Breast epithelium (tissue), 4 donors: ENCODE measurements at regions not wholly inside any gene's neighbourhood (a gene's known extent, or its start where the extent isn't known, plus 50 kb on each side); places are given as distances from the start of the nearest gene placed in this dataset.

Experiments
- DNase-seq, 2 donors: peaks; one replicate each; pipeline ENCODE4 v3.0.0-alpha.2; 2019; ENCODE audit warnings: low spot score in 2 of 2
- H3K27ac ChIP-seq, 2 donors: fragments of 200-600 bp; sonication (generic) in 1 of 2; one replicate each; pipeline ENCODE4 v1.5.1; 2016 to 2019; ENCODE audit warnings: mild to moderate bottlenecking in 1 of 2
- H3K27me3 ChIP-seq, 2 donors: fragments of 200-600 bp; sonication (generic) in 1 of 2; one replicate each; pipeline versions ENCODE4 v1.5.1 to v1.6.0; 2017 to 2019; ENCODE audit warnings: control low read depth in 1 of 2, mild to moderate bottlenecking in 1 of 2
- H3K36me3 ChIP-seq: fragments of 200-600 bp; one replicate; pipeline ENCODE4 v1.5.1; 2019
- H3K4me1 ChIP-seq, 2 donors: fragments of 200-600 bp; sonication (generic); one replicate each; pipeline ENCODE4 v1.5.1; 2016 to 2019; ENCODE audit warnings: control low read depth in 1 of 2
- H3K4me3 ChIP-seq, 3 donors: fragments of 200-600 bp; sonication (generic); 1 replicate in 2 of 3; 2 replicates in 1 of 3; pipeline ENCODE4 v1.5.1; 2016 to 2019; ENCODE audit warnings: mild to moderate bottlenecking in 3 of 3, moderate library complexity in 2 of 3
- H3K9me3 ChIP-seq, 2 donors: fragments of 200-600 bp; sonication (generic) in 1 of 2; one replicate each; pipeline ENCODE4 v1.5.1; 2016 to 2019; ENCODE audit warnings: control low read depth in 1 of 2
- POLR2A ChIP-seq: fragments of 450-650 bp; IDR thresholded peaks from one replicate; pipeline ENCODE4 v1.6.1; 2016; ENCODE audit warnings: antibody characterized with exemption, mild to moderate bottlenecking, moderate library complexity
- POLR2AphosphoS5 ChIP-seq, 3 donors: sonication (generic); formaldehyde crosslinking; IDR thresholded peaks; one replicate each; pipeline ENCODE4 v1.6.1; 2017; ENCODE audit warnings: antibody characterized with exemption in 3 of 3
- intact Hi-C: fragments of 100-400 bp; cut with DNase I; formaldehyde crosslinking; loops from one replicate; pipeline ENCODE4 v1.15.1; 2023; ENCODE audit warnings: low total_unique reads
- TF ChIP-seq, protein P1 (sequence below), 3 donors: fragments of 450-650 bp; IDR thresholded peaks; one replicate each; pipeline ENCODE4 v1.5.1; 2016 to 2017; ENCODE audit warnings: antibody characterized with exemption in 3 of 3, mild to moderate bottlenecking in 3 of 3, moderate library complexity in 3 of 3

DNA sequence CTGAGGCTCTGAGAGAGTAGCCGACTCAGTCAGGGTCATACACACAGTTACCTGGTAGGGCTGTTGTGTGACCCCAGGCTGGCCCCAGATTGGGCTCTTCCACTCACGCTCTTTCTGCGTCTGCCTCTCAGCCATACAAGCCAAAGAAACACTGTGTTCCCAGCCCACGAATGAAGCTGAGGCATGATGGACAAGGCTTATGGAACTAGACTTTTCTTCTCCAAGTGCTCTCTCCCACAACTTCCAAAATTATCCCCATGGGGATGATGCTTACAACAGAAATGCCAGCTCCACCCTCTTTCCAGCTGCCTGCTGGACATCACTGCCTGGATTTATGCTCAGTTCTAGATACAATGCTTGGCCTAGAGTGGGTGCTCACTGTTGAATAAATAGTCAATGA, 102.8 kb upstream of the JUN start:
- Histone ChIP-seq H3K36me3 (no peaks in the 10 kb centered on the region), H3K27ac (peak overlapping the region; percentile 36 to 43), H3K9me3 (no peaks in the 10 kb centered on the region), H3K4me1 (peaks cover 0 to 18% of the 10 kb centered on the region in 2 donors), H3K27me3 (no peaks in the 10 kb centered on the region), H3K4me3 (no peak overlapping the region)
- no peak for DNase-seq
- no peak for TF ChIP-seq POLR2A
- TF ChIP-seq, protein P1, sequence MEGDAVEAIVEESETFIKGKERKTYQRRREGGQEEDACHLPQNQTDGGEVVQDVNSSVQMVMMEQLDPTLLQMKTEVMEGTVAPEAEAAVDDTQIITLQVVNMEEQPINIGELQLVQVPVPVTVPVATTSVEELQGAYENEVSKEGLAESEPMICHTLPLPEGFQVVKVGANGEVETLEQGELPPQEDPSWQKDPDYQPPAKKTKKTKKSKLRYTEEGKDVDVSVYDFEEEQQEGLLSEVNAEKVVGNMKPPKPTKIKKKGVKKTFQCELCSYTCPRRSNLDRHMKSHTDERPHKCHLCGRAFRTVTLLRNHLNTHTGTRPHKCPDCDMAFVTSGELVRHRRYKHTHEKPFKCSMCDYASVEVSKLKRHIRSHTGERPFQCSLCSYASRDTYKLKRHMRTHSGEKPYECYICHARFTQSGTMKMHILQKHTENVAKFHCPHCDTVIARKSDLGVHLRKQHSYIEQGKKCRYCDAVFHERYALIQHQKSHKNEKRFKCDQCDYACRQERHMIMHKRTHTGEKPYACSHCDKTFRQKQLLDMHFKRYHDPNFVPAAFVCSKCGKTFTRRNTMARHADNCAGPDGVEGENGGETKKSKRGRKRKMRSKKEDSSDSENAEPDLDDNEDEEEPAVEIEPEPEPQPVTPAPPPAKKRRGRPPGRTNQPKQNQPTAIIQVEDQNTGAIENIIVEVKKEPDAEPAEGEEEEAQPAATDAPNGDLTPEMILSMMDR (IDR thresholded peaks at IDR 0.05) = no peak
- no peak for TF ChIP-seq POLR2AphosphoS5 (IDR thresholded peaks at IDR 0.05)
- intact Hi-C loops = no loop called here

DNA sequence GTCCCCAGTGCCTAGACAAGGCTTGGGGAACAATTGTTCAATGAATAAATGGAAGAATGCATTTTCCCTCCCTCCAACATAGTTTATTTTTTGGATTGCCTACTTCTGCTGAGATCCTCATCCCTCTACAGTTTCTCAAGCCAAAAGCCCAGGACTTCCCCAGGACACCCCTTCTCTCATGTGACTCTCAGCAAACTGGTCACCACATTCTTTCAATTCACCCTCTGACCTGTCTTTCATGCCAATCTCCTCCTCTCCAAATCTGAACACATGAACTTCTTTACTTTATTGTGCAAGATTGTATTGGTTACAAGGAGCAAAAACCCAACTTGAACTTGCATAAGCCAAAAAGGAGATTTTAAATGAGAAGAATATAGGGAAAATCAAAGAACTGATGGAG, 103.2 kb upstream of the JUN start:
- Histone ChIP-seq H3K36me3 (no peaks in the 10 kb centered on the region), H3K4me1 (peaks cover 0 to 18% of the 10 kb centered on the region in 2 donors), H3K27ac (peak overlapping the region in 1 of 2 donors; percentile 43), H3K27me3 (no peaks in the 10 kb centered on the region), H3K9me3 (no peaks in the 10 kb centered on the region), H3K4me3 (no peak overlapping the region)
- TF ChIP-seq, protein P1 (IDR thresholded peaks at IDR 0.05) = no peak
- TF ChIP-seq POLR2AphosphoS5 (IDR thresholded peaks at IDR 0.05) (no peak), POLR2A (no peak)
- DNase-seq = no peak
- intact Hi-C loops = no loop called here

DNA sequence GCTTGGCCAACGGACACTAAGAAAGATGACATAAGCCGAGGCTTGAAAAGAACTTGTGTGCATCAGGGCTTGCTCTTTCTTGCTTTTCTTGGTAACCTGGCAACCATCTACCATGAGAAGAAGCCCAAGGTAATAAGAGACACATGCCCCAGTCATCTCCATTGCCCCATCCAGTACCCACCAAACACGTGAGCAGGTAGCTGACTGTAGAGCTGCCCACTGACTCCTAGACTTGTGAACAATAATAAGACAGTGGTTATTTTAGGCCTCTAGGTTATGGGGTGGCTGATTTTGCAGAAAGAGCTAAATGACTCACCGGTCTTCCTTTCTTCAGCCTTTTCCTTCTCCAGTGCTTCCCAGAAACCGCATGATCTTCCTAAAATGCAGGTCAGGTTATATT, 105.0 kb upstream of the JUN start:
- Histone ChIP-seq H3K9me3 (no peaks in the 10 kb centered on the region), H3K36me3 (no peaks in the 10 kb centered on the region), H3K4me1 (peaks cover 0 to 13% of the 10 kb centered on the region in 2 donors), H3K27me3 (no peaks in the 10 kb centered on the region), H3K27ac (no peak overlapping the region), H3K4me3 (no peak overlapping the region)
- TF ChIP-seq POLR2AphosphoS5 (IDR thresholded peaks at IDR 0.05) = no peak
- TF ChIP-seq POLR2A = no peak
- TF ChIP-seq, protein P1 (IDR thresholded peaks at IDR 0.05) = no peak
- DNase-seq = no peak
- intact Hi-C loops = no loop called here

DNA sequence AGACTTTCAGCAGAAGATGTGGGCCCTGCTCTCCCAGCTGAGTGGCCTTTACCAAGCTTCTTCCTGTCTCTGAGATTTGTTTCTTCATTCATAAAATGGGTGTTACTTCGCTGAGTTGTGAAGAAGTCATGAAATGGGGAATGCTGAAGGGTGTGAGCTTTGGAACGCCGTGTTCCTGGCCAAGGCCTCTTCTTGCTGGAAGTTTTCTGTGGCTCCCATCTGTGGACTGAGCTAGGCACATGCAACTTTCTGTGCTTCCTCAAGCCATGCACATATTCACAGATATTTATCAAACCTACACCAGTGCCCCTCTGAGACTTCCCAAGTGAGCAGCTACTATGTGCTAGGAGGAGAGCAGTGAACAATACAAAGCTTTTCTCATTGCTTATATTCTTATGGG, 106.3 kb upstream of the JUN start:
- Histone ChIP-seq H3K4me3 (no peak overlapping the region), H3K9me3 (no peaks in the 10 kb centered on the region), H3K4me1 (peaks cover 0 to 8% of the 10 kb centered on the region in 2 donors), H3K36me3 (no peaks in the 10 kb centered on the region), H3K27me3 (no peaks in the 10 kb centered on the region), H3K27ac (no peak overlapping the region)
- intact Hi-C loops = no loop called here
- TF ChIP-seq, protein P1 (IDR thresholded peaks at IDR 0.05) = no peak
- TF ChIP-seq POLR2A (no peak), POLR2AphosphoS5 (IDR thresholded peaks at IDR 0.05) (no peak)
- no peak for DNase-seq

DNA sequence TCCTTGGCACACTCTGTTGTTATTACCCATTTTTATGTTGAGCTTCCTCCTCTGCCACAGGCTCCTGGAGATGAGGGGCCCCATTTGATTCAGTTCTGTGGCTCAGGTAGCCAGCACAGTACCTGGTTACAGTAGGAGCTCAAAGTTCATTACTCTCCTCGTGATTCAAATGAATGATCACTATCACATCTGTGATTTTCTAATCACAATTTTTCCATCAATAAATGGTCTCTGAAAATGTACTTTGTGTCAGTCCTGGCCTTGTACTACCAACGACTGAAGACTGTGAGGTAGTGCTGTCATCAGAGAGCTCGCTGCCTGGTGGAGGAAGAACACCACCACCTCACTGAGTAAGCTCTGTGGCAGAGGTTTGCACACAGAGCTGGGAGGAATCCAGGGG, 106.8 kb upstream of the JUN start:
- H3K4me1 ChIP-seq = peaks cover 0 to 3% of the 10 kb centered on the region in 2 donors

More for the DNA sequence above, 106.8 kb upstream of the JUN start:
- Histone ChIP-seq H3K9me3 (no peaks in the 10 kb centered on the region), H3K27ac (no peak overlapping the region), H3K4me3 (no peak overlapping the region), H3K27me3 (no peaks in the 10 kb centered on the region), H3K36me3 (no peaks in the 10 kb centered on the region)
- no peak for TF ChIP-seq POLR2AphosphoS5 (IDR thresholded peaks at IDR 0.05)
- TF ChIP-seq, protein P1 (IDR thresholded peaks at IDR 0.05) = no peak
- no peak for TF ChIP-seq POLR2A
- DNase-seq = no peak
- intact Hi-C loops = no loop called here
